BLaER1 treated with 17β-estradiol and CSF1 and Interleukin-3, amounts not matched to agents 10 nM and 100 nM (cell line): ENCODE measurements at regions not wholly inside any gene's neighbourhood (a gene's known extent, or its start where the extent isn't known, plus 50 kb on each side); places are given as distances from the start of the nearest gene placed in this dataset.
"Not testable (repeated sequence)": the region's sequence is repeated elsewhere in the genome, so short reads cannot be mapped to it uniquely, and the experiment has no call there.

Experiments
- H3K27ac ChIP-seq, 11 experiments: shearing (Covaris generic); formaldehyde crosslinking; 2 replicates each; pipeline ENCODE4 v1.8.1; 2022
- H3K27me3 ChIP-seq, 11 experiments: shearing (Covaris generic); formaldehyde crosslinking; 2 replicates each; pipeline ENCODE4 v1.8.1; 2022
- H3K36me3 ChIP-seq, 11 experiments: shearing (Covaris generic); formaldehyde crosslinking; 2 replicates each; pipeline ENCODE4 v1.8.1; 2022
- H3K4me1 ChIP-seq, 10 experiments: shearing (Covaris generic); formaldehyde crosslinking; 2 replicates each; pipeline ENCODE4 v1.8.1; 2022
- H3K4me2 ChIP-seq, 11 experiments: shearing (Covaris generic); formaldehyde crosslinking; 2 replicates each; pipeline ENCODE4 v1.8.1; 2022
- H3K4me3 ChIP-seq, 10 experiments: shearing (Covaris generic); formaldehyde crosslinking; 2 replicates each; pipeline ENCODE4 v1.8.1; 2022
- H3K9ac ChIP-seq, 11 experiments: shearing (Covaris generic); formaldehyde crosslinking; 2 replicates each; pipeline ENCODE4 v1.8.1; 2022
- H3K9me3 ChIP-seq, 11 experiments: shearing (Covaris generic); formaldehyde crosslinking; replicated peaks in 1 of 11; 2 replicates each; pipeline ENCODE4 v1.8.1; 2022
- H4K20me1 ChIP-seq, 11 experiments: shearing (Covaris generic); formaldehyde crosslinking; 2 replicates each; pipeline ENCODE4 v1.8.1; 2022
- Cebpa-rat ChIP-seq, 11 experiments: shearing (Covaris generic); IDR thresholded peaks; 2 replicates each; pipeline ENCODE4 v1.8.1; 2022

- no peak for TF ChIP-seq Cebpa-rat (IDR thresholded peaks at IDR 0.05)
- 0 out of 22 replicates have a peak, but pooled peaks cover 0 to 4% (median 0%) of the 10 kb centered on the region in 11 experiments for H3K27me3 ChIP-seq
- H3K9ac ChIP-seq = no peak overlapping the region
- no peaks in the 10 kb centered on the region; a peak in 1 of 22 replicates for H4K20me1 ChIP-seq
- no peaks in the 10 kb centered on the region for H3K36me3 ChIP-seq
- no peak overlapping the region for H3K27ac ChIP-seq
- no peak overlapping the region for H3K4me2 ChIP-seq
- peaks cover 16 to 35% (median 18%) of the 10 kb centered on the region in 10 experiments for H3K4me1 ChIP-seq
- no peaks in the 10 kb centered on the region for H3K9me3 ChIP-seq
- no peak overlapping the region for H3K4me3 ChIP-seq
Measured at GRCh38 chr9:117828466-117828865, 124.3 kb downstream of the TLR4 start.

DNA sequence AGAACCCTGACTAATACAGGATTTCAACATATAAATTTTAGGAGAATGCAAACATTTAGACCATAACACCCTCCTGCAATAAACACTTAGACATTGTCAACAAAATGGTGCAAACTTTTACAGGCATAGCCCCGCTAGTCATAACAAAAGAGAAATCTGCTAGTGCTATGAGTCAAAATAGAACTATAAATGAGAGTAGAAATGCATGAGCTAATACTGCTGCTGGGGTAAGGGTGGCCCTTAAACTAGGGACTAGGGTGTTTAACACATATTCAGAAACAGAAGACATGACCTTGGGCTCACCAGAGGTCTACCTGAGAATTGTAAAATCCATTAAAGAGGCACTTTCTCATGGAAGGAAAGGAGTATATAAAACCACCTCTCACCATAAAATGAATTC, 131.6 kb downstream of the TLR4 start:
- Histone ChIP-seq H3K9me3 (no peaks in the 10 kb centered on the region), H4K20me1 (no peaks in the 10 kb centered on the region), H3K4me3 (no peak overlapping the region), H3K36me3 (no peaks in the 10 kb centered on the region), H3K4me1 (peaks cover 0 to 9% (median 0%) of the 10 kb centered on the region in 10 experiments; a peak in 1 of 20 replicates), H3K9ac (no peak overlapping the region), H3K27me3 (no peaks in the 10 kb centered on the region), H3K4me2 (no peak overlapping the region), H3K27ac (no peak overlapping the region)
- no peak for TF ChIP-seq Cebpa-rat (IDR thresholded peaks at IDR 0.05)

DNA sequence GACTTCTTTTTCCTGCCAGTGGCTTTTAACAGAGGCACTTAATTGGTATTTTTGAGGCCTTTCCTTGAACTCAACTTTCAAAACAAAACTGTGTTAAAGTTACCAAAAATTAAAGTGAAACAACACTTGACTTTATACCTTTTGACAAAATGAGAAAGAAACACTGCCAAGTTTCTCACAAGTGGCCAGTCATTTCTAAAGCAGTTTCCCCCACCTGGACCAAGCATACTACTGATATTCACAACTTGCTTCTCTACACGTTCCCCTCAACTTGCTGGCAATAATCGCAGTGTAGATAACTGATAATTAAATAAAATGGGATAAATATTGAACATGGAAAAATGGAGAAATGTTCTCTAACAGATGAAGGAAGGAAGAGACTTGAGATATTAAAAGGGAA, 135.7 kb downstream of the TLR4 start:
- Histone ChIP-seq H4K20me1 (no peaks in the 10 kb centered on the region), H3K27me3 (no peaks in the 10 kb centered on the region), H3K4me2 (no peak overlapping the region), H3K4me1 (peaks cover 0 to 9% (median 0%) of the 10 kb centered on the region in 10 experiments; a peak in 1 of 20 replicates), H3K27ac (no peak overlapping the region), H3K36me3 (no peaks in the 10 kb centered on the region), H3K4me3 (no peak overlapping the region), H3K9ac (no peak overlapping the region), H3K9me3 (no peaks in the 10 kb centered on the region)
- no peak for TF ChIP-seq Cebpa-rat (IDR thresholded peaks at IDR 0.05)

DNA sequence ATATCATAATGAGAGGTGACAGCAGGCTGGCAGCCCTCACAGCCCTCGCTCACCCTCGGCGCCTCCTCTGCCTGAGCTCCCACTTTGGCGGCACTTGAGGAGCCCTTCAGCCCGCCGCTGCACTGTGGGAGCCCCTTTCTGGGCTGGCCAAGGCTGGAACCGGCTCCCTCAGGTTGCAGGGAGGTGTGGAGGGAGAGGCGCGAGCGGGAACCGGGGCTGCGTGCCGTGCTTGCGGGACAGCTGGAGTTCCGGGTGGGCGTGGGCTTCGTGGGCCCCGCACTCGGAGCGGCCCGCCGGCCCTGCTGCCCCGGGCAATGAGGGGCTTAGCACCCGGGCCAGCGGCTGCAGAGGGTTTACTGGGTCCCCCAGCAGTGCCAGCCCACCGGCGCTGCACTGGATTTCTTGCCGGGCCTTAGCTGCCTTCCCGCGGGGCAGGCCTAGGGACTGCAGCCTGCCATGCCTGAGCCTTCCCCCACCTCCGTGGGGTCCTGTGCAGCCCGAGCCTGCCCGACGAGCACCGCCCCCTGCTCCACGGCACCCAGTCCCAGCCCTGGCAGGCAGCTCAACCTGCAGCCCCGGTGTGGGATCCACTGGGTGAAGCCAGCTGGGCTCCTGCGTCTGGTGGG, 147.7 kb downstream of the TLR4 start:
- not testable (repeated sequence) for H3K4me3 ChIP-seq, H3K9ac ChIP-seq, H3K4me2 ChIP-seq, H3K4me1 ChIP-seq, H3K9me3 ChIP-seq, H3K27ac ChIP-seq, H4K20me1 ChIP-seq, H3K36me3 ChIP-seq, H3K27me3 ChIP-seq

GRCh38 chr9:117858561-117858960, 154.4 kb downstream of the TLR4 start:
- H3K4me3 ChIP-seq = no peak overlapping the region
- no peaks in the 10 kb centered on the region for H3K4me1 ChIP-seq
- TF ChIP-seq Cebpa-rat (IDR thresholded peaks at IDR 0.05) = no peak
- no peaks in the 10 kb centered on the region for H3K9me3 ChIP-seq
- H3K36me3 ChIP-seq = no peaks in the 10 kb centered on the region
- H3K4me2 ChIP-seq = no peak overlapping the region
- no peak overlapping the region for H3K27ac ChIP-seq
- H4K20me1 ChIP-seq = no peaks in the 10 kb centered on the region
- no peak overlapping the region for H3K9ac ChIP-seq
- no peaks in the 10 kb centered on the region for H3K27me3 ChIP-seq

DNA sequence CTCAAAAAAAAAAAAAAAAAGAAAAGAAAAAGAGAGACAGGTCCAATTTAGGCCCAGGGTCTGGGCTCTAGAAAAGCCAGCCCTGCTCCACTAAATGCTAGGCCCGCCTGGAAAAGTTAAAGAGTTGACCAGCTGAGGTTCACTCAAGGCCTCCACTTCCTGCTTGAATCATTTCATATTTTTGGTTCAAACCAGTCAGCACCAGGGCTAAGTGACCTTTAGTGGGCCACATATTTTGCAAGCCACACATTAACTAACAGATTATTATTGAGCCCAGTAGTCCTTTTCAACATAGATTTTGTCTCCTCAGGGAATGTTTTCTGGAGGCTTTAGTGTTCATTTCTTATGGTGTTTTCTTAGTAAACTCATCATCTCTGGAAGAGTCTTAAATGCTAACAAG, 156.6 kb downstream of the TLR4 start:
- no peak overlapping the region for H3K27ac ChIP-seq
- TF ChIP-seq Cebpa-rat (IDR thresholded peaks at IDR 0.05) = no peak
- no peaks in the 10 kb centered on the region for H3K9me3 ChIP-seq
- no peaks in the 10 kb centered on the region for H3K27me3 ChIP-seq
- H3K4me2 ChIP-seq = no peak overlapping the region
- H3K9ac ChIP-seq = no peak overlapping the region
- H3K4me1 ChIP-seq = no peaks in the 10 kb centered on the region
- no peaks in the 10 kb centered on the region for H4K20me1 ChIP-seq
- no peaks in the 10 kb centered on the region for H3K36me3 ChIP-seq
- no peak overlapping the region for H3K4me3 ChIP-seq

DNA sequence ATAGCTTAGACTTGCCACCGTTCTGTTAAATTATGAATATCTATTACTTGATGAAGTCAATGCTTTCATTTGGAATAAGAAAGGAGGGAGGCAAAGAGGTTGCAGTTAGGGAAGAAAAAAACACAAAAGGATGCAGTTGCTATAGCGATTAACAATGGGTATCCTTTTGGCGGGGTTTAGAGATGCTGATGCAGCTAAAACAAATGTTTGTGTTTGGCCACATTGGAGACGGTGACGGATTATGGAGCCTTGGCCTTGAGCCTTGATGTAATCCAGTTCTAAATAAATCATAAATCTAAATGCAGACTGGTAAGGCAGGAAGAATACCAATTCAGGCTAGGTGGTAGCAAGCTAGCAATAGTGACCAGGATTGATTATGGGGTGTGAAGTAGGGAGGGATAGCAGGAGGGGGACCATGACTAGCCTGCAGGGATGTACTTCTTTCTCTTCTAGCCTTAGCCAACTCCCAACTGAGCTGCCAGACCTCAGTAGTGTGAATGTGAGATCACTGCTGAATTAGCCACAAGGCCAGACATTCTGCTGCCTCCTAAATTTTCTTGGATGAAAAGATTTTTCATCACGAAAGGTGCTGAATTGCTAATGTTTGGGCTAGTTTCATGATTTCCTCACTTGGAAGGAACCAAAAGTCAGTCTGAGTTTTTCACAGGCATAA, 160.3 kb downstream of the TLR4 start:
- H3K27ac ChIP-seq = no peak overlapping the region
- H3K4me2 ChIP-seq = no peak overlapping the region
- no peak overlapping the region for H3K4me3 ChIP-seq
- H3K9ac ChIP-seq = no peak overlapping the region
- TF ChIP-seq Cebpa-rat (IDR thresholded peaks at IDR 0.05) = no peak
- no peaks in the 10 kb centered on the region for H4K20me1 ChIP-seq
- peaks cover 0 to under 1% (median 0%) of the 10 kb centered on the region in 10 experiments; a peak in 1 of 20 replicates for H3K4me1 ChIP-seq
- no peaks in the 10 kb centered on the region for H3K27me3 ChIP-seq
- no peaks in the 10 kb centered on the region for H3K9me3 ChIP-seq
- no peaks in the 10 kb centered on the region for H3K36me3 ChIP-seq

DNA sequence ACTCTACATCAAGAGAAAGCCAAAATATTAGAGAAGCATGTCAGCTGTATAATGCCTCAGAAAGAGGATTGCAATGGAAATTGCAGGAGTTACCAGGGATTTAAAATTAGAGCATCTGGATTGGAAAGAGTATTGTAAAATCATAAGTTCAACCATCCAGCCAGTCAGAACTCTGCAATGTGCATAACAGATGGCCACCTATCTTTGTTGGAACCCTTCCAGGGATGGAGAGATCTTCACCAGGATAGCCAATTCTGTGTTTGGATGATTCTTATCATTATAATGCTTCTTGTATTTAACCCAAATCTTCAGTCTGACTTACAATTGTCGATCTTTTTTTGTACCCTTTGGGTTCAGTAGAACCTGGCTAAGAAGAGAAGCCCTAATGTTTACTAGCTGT, 164.4 kb downstream of the TLR4 start:
- H3K36me3 ChIP-seq = no peaks in the 10 kb centered on the region
- H3K27ac ChIP-seq = no peak overlapping the region
- TF ChIP-seq Cebpa-rat (IDR thresholded peaks at IDR 0.05) = no peak
- H3K9me3 ChIP-seq = no peaks in the 10 kb centered on the region
- H3K9ac ChIP-seq = no peak overlapping the region
- no peak overlapping the region for H3K4me3 ChIP-seq
- H3K4me2 ChIP-seq = no peak overlapping the region
- no peaks in the 10 kb centered on the region for H3K27me3 ChIP-seq
- H4K20me1 ChIP-seq = no peaks in the 10 kb centered on the region
- peaks cover 0 to 13% (median 0%) of the 10 kb centered on the region in 10 experiments; a peak in 5 of 20 replicates for H3K4me1 ChIP-seq

GRCh38 chr9:117869287-117869686, 165.1 kb downstream of the TLR4 start:
- no peak for TF ChIP-seq Cebpa-rat (IDR thresholded peaks at IDR 0.05)
- no peaks in the 10 kb centered on the region for H3K27me3 ChIP-seq
- H4K20me1 ChIP-seq = no peaks in the 10 kb centered on the region
- H3K9me3 ChIP-seq = no peaks in the 10 kb centered on the region
- H3K36me3 ChIP-seq = no peaks in the 10 kb centered on the region
- peaks cover 0 to 20% (median 0%) of the 10 kb centered on the region in 10 experiments; a peak in 5 of 20 replicates for H3K4me1 ChIP-seq
- no peak overlapping the region for H3K4me3 ChIP-seq
- no peak overlapping the region for H3K27ac ChIP-seq
- H3K4me2 ChIP-seq = peak overlapping the region in 1 of 11 experiments; percentile 47; a peak in 1 of 22 replicates
- H3K9ac ChIP-seq = no peak overlapping the region

GRCh38 chr9:117869712-117870111, 165.5 kb downstream of the TLR4 start:
- H3K9ac ChIP-seq = no peak overlapping the region

More at GRCh38 chr9:117869712-117870111, 165.5 kb downstream of the TLR4 start:
- no peaks in the 10 kb centered on the region for H3K27me3 ChIP-seq
- no peaks in the 10 kb centered on the region for H4K20me1 ChIP-seq
- H3K9me3 ChIP-seq = no peaks in the 10 kb centered on the region
- no peak overlapping the region for H3K27ac ChIP-seq
- no peaks in the 10 kb centered on the region for H3K36me3 ChIP-seq
- no peak overlapping the region for H3K4me3 ChIP-seq
- peaks cover 0 to 21% (median 0%) of the 10 kb centered on the region in 10 experiments; a peak in 5 of 20 replicates for H3K4me1 ChIP-seq
- H3K4me2 ChIP-seq = peak overlapping the region in 2 of 11 experiments; percentile 26 to 47; a peak in 3 of 22 replicates
- no peak for TF ChIP-seq Cebpa-rat (IDR thresholded peaks at IDR 0.05)
